Stimulated activated CD8-positive, alpha-beta memory T cell treated with anti-CD3 and anti-CD28 coated beads, Interleukin-12 subunit alpha, Interleukin-12 subunit beta, amount 100 ng/mL, for 1 hour (primary cell): ENCODE measurements at regions not wholly inside any gene's neighbourhood (a gene's known extent, or its start where the extent isn't known, plus 50 kb on each side); places are given as distances from the start of the nearest gene placed in this dataset.
"Not testable (repeated sequence)": the region's sequence is repeated elsewhere in the genome, so short reads cannot be mapped to it uniquely, and the experiment has no call there.

Experiments
- DNase-seq: peaks from one replicate; pipeline ENCODE4 v3.0.0-alpha.2; 2020; ENCODE audit warnings: low read depth

DNA sequence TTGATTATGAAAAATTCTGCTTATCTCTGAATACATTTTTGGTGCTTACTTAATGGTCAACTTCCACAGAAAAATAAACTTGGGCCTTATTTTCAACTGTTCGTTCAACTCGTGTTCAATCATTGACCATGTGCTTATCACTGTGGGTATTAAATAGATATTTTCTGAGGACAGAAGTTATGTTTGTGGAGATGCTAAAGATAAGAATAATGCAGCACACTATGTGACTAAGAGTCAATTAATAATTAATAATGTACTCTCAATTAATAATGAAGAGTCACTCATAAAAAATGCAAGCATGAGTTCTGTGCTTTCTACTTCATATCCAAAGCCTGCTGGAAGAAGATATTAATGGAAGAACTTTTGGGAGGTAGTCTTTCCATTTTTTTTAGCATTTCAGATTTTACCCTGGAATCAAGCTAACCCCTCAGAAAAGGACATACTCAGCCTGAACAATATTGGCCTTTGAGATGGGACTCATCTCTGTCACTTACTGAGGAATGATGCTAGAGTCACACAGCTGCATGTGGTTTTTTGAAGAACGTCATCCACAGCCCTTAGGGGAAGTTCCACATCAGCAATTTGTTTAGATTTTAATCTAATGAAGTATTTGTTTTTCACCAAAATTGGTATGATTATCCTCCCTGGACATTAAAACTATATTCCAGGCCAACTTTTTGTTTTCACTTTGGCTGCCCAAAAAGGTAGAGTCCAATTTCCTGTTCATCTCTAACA lies 191.9 kb upstream of the CRIM1 start:
- DNase-seq, result no peak

- DNase-seq, result not testable (repeated sequence)
Measured at GRCh38 chr2:36157093-36157492, 198.5 kb upstream of the CRIM1 start.

DNA sequence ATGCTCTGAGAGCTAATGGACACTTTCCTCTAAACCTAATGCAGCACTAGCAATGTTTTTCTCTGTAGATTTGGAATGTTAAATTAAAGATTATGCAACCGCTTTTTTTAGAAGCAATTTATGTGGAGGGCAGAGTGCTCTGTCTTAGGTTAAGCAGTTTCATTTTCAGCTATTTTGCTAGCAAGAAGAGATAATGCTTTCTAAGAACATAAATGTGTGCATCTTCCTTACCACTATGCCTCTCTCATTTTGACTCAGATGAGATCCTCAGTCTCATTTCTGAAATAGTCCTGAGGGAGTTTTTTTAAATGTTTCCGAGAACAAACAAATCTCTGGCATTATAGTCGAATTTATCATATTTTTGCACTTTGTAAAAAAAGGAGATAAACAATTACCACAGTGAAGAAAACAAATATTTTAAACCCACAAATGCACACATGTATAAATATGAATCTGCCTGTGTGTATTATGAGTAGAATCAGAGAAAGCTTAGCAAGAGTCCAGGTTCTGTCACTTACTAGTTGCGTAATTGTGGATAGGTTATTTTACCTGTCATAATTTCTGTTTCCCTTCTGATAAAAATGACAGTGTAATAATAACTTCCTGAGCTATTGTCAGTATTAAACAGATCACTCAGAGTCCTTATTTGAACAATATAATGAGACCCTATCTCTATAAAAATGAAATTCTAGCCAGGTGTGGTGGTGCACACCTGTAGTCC lies 207.7 kb upstream of the CRIM1 start:
- no peak for DNase-seq

- DNase-seq, result no peak
Measured at GRCh38 chr2:36146765-36147164, 208.8 kb upstream of the CRIM1 start.

GRCh38 chr2:36140391-36140790 lies 215.2 kb upstream of the CRIM1 start:
- DNase-seq, result no peak

GRCh38 chr2:36137612-36138011 lies 218.0 kb upstream of the CRIM1 start:
- no peak for DNase-seq

DNA sequence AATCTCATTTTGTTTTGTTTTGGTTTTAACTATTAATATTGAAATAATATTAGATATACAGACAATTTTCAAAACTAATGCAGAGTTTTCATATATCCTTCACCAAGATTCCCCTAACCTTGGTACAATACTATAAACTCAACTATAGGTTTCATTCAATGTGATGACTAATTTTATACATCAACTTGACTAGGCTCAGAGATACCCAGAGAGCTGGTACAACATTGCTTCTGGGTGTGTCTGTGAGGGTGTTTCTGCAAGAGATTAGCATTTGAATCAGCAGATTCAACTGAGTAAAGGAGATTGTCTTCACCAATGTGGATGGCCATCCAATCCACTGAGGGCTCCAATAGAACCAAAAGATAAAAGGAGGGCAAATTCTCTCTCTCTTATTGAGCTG lies 221.3 kb upstream of the CRIM1 start:
- no peak for DNase-seq

DNA sequence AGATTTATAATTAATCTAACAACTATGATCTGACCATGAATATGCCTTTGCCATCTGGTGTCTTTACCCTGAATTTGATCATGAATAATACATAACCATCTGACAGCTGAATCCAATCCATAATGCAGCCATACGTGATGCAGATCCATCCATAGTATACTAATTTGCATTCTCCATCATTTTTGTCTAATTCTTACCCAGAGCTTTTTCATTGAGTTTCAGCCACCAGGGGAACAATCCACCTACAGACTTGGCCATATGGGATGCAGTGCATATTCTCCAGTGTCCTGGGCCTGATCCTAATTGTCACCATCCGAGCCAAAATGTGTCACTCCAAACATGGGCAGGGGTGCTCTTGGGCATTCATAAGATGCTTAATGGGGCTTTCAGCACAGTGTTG lies 227.2 kb upstream of the CRIM1 start:
- DNase-seq, result no peak

DNA sequence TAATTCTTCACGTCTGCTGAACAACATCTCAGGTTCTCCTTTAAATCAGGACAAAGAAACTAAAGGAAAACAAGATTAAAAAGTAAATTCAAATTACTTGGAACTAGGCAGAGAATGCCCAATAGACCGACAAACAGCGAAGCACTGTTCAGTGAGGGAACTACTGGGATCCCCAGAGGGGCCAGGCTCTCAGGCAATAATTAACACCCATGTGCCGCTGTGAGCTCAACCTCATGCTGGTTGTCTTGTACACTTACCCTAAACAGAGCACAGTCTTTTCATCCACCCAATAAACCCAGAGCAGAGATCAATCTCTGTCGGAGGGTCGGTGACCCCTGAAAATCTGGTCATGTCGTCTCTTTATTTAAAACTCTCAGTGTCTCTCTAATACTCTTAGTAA lies 229.9 kb upstream of the CRIM1 start:
- no peak for DNase-seq

- no peak for DNase-seq
Measured at GRCh38 chr2:36123995-36124394, 231.6 kb upstream of the CRIM1 start.

- no peak for DNase-seq
Measured at GRCh38 chr2:36097022-36097421, 258.6 kb upstream of the CRIM1 start.

GRCh38 chr2:36091844-36092741 lies 263.5 kb upstream of the CRIM1 start:
- not testable (repeated sequence) for DNase-seq

GRCh38 chr2:36088716-36089328 lies 266.8 kb upstream of the CRIM1 start:
- no peak for DNase-seq

DNA sequence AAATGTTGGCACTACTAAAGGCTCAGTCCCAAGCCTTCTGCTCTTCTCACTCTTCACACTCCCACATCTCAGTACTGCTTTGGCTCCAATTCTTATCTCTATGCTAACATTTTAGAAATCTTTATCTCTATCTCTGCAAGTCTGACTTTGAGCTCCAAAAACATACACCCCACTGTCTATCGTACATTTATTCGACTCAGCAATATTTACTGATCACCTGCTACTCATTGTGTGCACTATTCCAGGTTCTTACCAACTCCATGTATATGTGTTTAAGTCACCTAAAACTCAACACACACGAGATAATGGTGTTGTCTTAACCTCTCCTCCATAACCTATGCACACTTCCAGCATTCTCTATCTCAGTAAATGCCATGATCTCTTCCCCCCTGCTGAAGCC lies 268.2 kb upstream of the CRIM1 start:
- DNase-seq, result no peak

- DNase-seq, result no peak
Measured at GRCh38 chr2:36079793-36080192, 275.8 kb upstream of the CRIM1 start.

- DNase-seq, result no peak
Measured at GRCh38 chr2:36074008-36074407, 281.6 kb upstream of the CRIM1 start.

- DNase-seq, result no peak
Measured at GRCh38 chr2:36071698-36072097, 283.9 kb upstream of the CRIM1 start.

DNA sequence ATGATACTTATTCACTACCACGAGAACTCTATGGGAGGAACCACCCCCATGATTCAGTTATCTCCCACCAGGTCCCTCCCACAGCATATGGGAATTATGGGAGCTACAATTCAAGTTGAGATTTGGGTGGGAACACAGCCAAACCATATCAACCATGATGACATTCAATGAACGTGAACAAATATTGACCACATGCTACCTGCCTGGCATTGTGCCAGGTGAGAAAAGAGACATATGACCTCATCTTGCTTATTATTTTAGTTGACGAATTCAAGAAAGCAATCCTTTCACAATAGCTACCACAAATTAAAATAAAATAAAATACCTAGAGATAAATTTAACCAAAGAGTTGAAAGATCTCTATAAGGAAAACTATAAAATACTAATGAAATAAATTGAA lies 286.5 kb upstream of the CRIM1 start:
- no peak for DNase-seq

- no peak for DNase-seq
Measured at GRCh38 chr2:36068086-36068485, 287.5 kb upstream of the CRIM1 start.

- DNase-seq, result no peak
Measured at GRCh38 chr2:36060133-36060532, 295.4 kb upstream of the CRIM1 start.

DNA sequence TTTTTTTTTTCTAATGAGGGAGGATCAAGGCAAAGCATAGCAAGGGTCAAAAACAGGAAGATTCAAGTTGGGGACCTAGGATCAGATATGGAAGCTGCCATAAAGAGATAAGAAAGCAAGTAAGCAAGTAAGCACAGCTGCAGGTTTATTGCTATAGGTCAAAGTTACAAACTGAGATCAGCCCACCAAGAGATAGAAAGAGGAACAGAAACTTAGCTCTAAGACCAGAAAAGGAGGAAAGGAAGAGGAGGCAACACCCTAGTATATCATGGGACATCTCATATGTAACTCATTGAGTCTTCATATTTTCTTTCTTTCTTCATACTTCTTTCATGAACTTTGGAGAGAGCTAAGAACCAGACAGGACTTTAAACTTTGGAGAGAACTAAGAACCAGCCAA lies 295.9 kb upstream of the CRIM1 start:
- no peak for DNase-seq

- DNase-seq, result no peak
Measured at GRCh38 chr2:36058953-36059352, 296.6 kb upstream of the CRIM1 start.
